SK-N-SH treated with all-trans-retinoic acid at 6 μM for 48 hours (cell line): ENCODE measurements at regions not wholly inside any gene's neighbourhood (a gene's known extent, or its start where the extent isn't known, plus 50 kb on each side); places are given as distances from the start of the nearest gene placed in this dataset.

Experiments
- ATAC-seq: fragments of 200-7000 bp; cut with Tn5 transposase; 3 replicates; pipeline ENCODE4 v1.9.1; 2020; ENCODE audit warnings: mild to moderate bottlenecking, moderate library complexity
- ARNTL ChIP-seq: fragments of 450-650 bp; formaldehyde crosslinking; IDR thresholded peaks from 2 replicates; pipeline ENCODE4 v1.5.0; 2020; ENCODE audit warnings: low read depth, mild to moderate bottlenecking, moderate library complexity, borderline replicate concordance
- BACH2 ChIP-seq: fragments of 250-450 bp; sonication (Bioruptor Pico); IDR thresholded peaks from 2 replicates; pipeline ENCODE4 v1.9.0; 2021; ENCODE audit warnings: mild to moderate bottlenecking, borderline replicate concordance
- CREB5 ChIP-seq: fragments of 250-450 bp; sonication (Bioruptor Pico); IDR thresholded peaks from 2 replicates; pipeline ENCODE4 v1.5.1; 2020; ENCODE audit warnings: low read depth, mild to moderate bottlenecking, moderate library complexity
- CSDC2 ChIP-seq: fragments of 250-450 bp; sonication (Bioruptor Pico); IDR thresholded peaks from 2 replicates; pipeline ENCODE4 v1.5.0; 2020; ENCODE audit warnings: mild to moderate bottlenecking, moderate library complexity
- CSRNP3 ChIP-seq: fragments of 250-450 bp; sonication (Bioruptor Pico); IDR thresholded peaks from 2 replicates; pipeline ENCODE4 v1.5.1; 2021; ENCODE audit warnings: mild to moderate bottlenecking, moderate library complexity
- GLIS3 ChIP-seq: fragments of 250-450 bp; sonication (Bioruptor Pico); IDR thresholded peaks from 2 replicates; pipeline ENCODE4 v1.5.0; 2020; ENCODE audit warnings: mild to moderate bottlenecking, moderate library complexity
- PATZ1 ChIP-seq: fragments of 250-450 bp; sonication (Bioruptor Pico); IDR thresholded peaks from 2 replicates; pipeline ENCODE4 v1.8.0; 2020; ENCODE audit warnings: mild to moderate bottlenecking, moderate library complexity, borderline replicate concordance
- POU6F1 ChIP-seq: fragments of 250-450 bp; sonication (Bioruptor Pico); IDR thresholded peaks from 2 replicates; pipeline ENCODE4 v1.8.0; 2021; ENCODE audit warnings: low read depth, mild to moderate bottlenecking, moderate library complexity, borderline replicate concordance
- PPARA ChIP-seq: fragments of 250-450 bp; sonication (Bioruptor Pico); IDR thresholded peaks from 2 replicates; pipeline ENCODE4 v1.5.0; 2020; ENCODE audit warnings: mild to moderate bottlenecking, borderline replicate concordance
- RARB ChIP-seq: fragments of 250-450 bp; sonication (Bioruptor Pico); IDR thresholded peaks from 2 replicates; pipeline ENCODE4 v1.8.0; 2021; ENCODE audit warnings: mild to moderate bottlenecking, moderate library complexity
- SNAI2 ChIP-seq: fragments of 250-450 bp; sonication (Bioruptor Pico); IDR thresholded peaks from 2 replicates; pipeline ENCODE4 v1.5.0; 2020; ENCODE audit warnings: mild to moderate bottlenecking, moderate library complexity
- TCF4 ChIP-seq: fragments of 250-450 bp; sonication (Bioruptor Pico); IDR thresholded peaks from 2 replicates; pipeline ENCODE4 v1.8.0; 2021; ENCODE audit warnings: mild to moderate bottlenecking, moderate library complexity, borderline replicate concordance
- TOX ChIP-seq: fragments of 250-450 bp; sonication (Bioruptor Pico); IDR thresholded peaks from 2 replicates; pipeline ENCODE4 v1.8.0; 2021; ENCODE audit warnings: mild to moderate bottlenecking, moderate library complexity, borderline replicate concordance
- TSHZ2 ChIP-seq: fragments of 250-450 bp; sonication (Bioruptor Pico); IDR thresholded peaks from 2 replicates; pipeline ENCODE4 v1.5.0; 2020; ENCODE audit warnings: mild to moderate bottlenecking, moderate library complexity
- ZC3H10 ChIP-seq: fragments of 250-450 bp; sonication (Bioruptor Pico); IDR thresholded peaks from 2 replicates; pipeline ENCODE4 v1.5.1; 2021; ENCODE audit warnings: mild to moderate bottlenecking, moderate library complexity
- ZFP3 ChIP-seq: fragments of 250-450 bp; sonication (Bioruptor Pico); IDR thresholded peaks from 2 replicates; pipeline ENCODE4 v1.5.0; 2020; ENCODE audit warnings: mild to moderate bottlenecking, moderate library complexity
- ZFP30 ChIP-seq: fragments of 450-650 bp; formaldehyde crosslinking; IDR thresholded peaks from 2 replicates; pipeline ENCODE4 v1.5.0; 2022; ENCODE audit warnings: mild to moderate bottlenecking, moderate library complexity
- ZNF565 ChIP-seq: fragments of 450-650 bp; formaldehyde crosslinking; conservative IDR thresholded peaks from 2 replicates; pipeline ENCODE4 v1.5.0; 2020; ENCODE audit warnings: low read depth, mild to moderate bottlenecking, moderate library complexity
- ZNF70 ChIP-seq: fragments of 450-650 bp; formaldehyde crosslinking; IDR thresholded peaks from 2 replicates; pipeline ENCODE4 v1.5.0; 2020; ENCODE audit warnings: mild to moderate bottlenecking, moderate library complexity
- ZNF8 ChIP-seq: fragments of 450-650 bp; formaldehyde crosslinking; IDR thresholded peaks from 2 replicates; pipeline ENCODE4 v1.5.0; 2020; ENCODE audit warnings: mild to moderate bottlenecking, moderate library complexity

- no peak for ATAC-seq
- TF ChIP-seq ZNF8 (CRISPR knock-in tag): no peak
- TF ChIP-seq GLIS3 (CRISPR knock-in tag): no peak
- no peak for TF ChIP-seq POU6F1
- no peak for TF ChIP-seq ZFP3 (CRISPR knock-in tag)
- TF ChIP-seq CSDC2 (CRISPR knock-in tag): no peak
- no peak for TF ChIP-seq PATZ1 (CRISPR knock-in tag)
- no peak for TF ChIP-seq TOX
- TF ChIP-seq PPARA (CRISPR knock-in tag): no peak
- TF ChIP-seq RARB (CRISPR knock-in tag): no peak
- no peak for TF ChIP-seq BACH2
- TF ChIP-seq CREB5 (CRISPR knock-in tag): no peak
- no peak for TF ChIP-seq TCF4
- TF ChIP-seq ZC3H10: no peak
- TF ChIP-seq ZFP30: no peak
Measured at GRCh38 chr3:144770915-144771351, 799.3 kb downstream of the DIPK2A start.

GRCh38 chr3:144771381-144771870 is 799.8 kb downstream of the DIPK2A start:
- ATAC-seq: no peak
- TF ChIP-seq SNAI2 (CRISPR knock-in tag) (no peak), ZNF565 (CRISPR knock-in tag) (no peak), ZNF70 (no peak), CSDC2 (CRISPR knock-in tag) (no peak), PPARA (CRISPR knock-in tag) (no peak), TCF4 (no peak), ZNF8 (CRISPR knock-in tag) (no peak), ZC3H10 (no peak), ZFP3 (CRISPR knock-in tag) (no peak), RARB (CRISPR knock-in tag) (no peak), CREB5 (CRISPR knock-in tag) (no peak), ZFP30 (no peak)

GRCh38 chr3:144772372-144772771 is 800.7 kb downstream of the DIPK2A start:
- no peak for ATAC-seq
- TF ChIP-seq RARB (CRISPR knock-in tag) (no peak), CSRNP3 (CRISPR knock-in tag) (no peak), TCF4 (no peak), ARNTL (no peak), PPARA (CRISPR knock-in tag) (no peak), CREB5 (CRISPR knock-in tag) (no peak), TOX (no peak), POU6F1 (no peak), ZFP30 (no peak), ZNF8 (CRISPR knock-in tag) (no peak), TSHZ2 (CRISPR knock-in tag) (no peak), SNAI2 (CRISPR knock-in tag) (no peak), BACH2 (no peak), ZC3H10 (no peak), PATZ1 (CRISPR knock-in tag) (no peak)
